Keratinocyte (primary cell): ENCODE measurements at regions not wholly inside any gene's neighbourhood (a gene's known extent, or its start where the extent isn't known, plus 50 kb on each side); places are given as distances from the start of the nearest gene placed in this dataset.

Experiments
- CTCF ChIP-seq, 3 experiments: IDR thresholded peaks in 1 of 3; conservative IDR thresholded peaks in 1 of 3; optimal IDR thresholded peaks in 1 of 3; 2 replicates in 2 of 3; 3 replicates in 1 of 3; pipeline versions ENCODE3 to v1.5.1; 2011; ENCODE audit warnings: low read length in 3 of 3, mild to moderate bottlenecking in 3 of 3, moderate library complexity in 2 of 3, control low read depth in 1 of 3, inconsistent platforms in 1 of 3; ENCODE audit not compliant: insufficient read depth in 2 of 3; ENCODE audit errors: extremely low read depth in 1 of 3
- EZH2 ChIP-seq: IDR thresholded peaks from one replicate; pipeline ENCODE4 v1.6.1; 2012; ENCODE audit warnings: inconsistent platforms, mild to moderate bottlenecking, low read length, moderate library complexity

GRCh38 chr14:71541271-71541670, 391.0 kb upstream of the RGS6 start:
- TF ChIP-seq CTCF (optimal IDR thresholded peaks at IDR 0.05 in 1 of 3, IDR thresholded peaks at IDR 0.05 in 1 of 3, conservative IDR thresholded peaks at IDR 0.05 in 1 of 3; ENCODE audit: extremely low read depth in 1 of 3, insufficient read depth in 2 of 3, low read length in 3 of 3) (no peak), EZH2 (no peak)
